ENCODE measurements at regions not wholly inside any gene's neighbourhood (a gene's known extent, or its start where the extent isn't known, plus 50 kb on each side); places are given as distances from the start of the nearest gene placed in this dataset.

DNA sequence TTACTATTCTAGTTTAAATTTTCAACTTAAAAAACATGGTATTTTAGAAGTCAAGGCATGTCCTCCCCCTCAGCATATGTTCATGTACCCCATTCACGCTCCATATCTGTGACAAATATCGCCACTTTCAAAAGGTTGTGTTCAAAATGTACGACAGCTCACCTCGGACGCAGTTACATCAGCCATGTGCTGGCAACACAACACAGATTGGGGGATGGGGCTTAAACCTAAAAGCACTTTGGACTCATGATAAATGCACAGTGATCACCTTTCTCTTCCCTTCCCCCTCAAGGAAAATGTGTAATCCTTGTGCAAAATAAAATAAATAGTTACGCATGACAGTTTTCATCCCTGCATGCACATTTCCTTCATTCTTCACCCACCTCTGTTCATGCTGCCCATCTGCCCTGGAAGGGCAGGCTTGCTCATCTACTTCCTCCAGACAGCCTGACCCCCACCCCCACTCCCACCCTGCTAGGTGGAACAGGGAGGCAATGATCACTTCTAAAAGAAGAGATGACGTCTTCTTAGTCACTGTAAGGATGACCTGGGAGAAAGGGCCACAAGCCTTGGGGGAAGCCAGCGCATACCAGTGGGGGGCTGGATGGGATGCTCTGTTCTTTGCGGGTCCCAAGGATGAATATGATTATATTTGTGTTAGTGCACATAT lies 271.4 kb upstream of the SEMA6D start:
- TF ChIP-seq POLR2AphosphoS5 (IDR thresholded peaks at IDR 0.05; ENCODE audit: low read depth, low read length) (no peak), SIN3A (IDR thresholded peaks at IDR 0.05; ENCODE audit: borderline replicate concordance, insufficient read depth, low read length) (no peak), TAF1 (IDR thresholded peaks at IDR 0.05; ENCODE audit: borderline replicate concordance, insufficient read depth, low read length) (no peak), FOXP2 (optimal IDR thresholded peaks at IDR 0.05; ENCODE audit: borderline replicate concordance, extremely low read depth, extremely low read length, insufficient read depth) (no peak)
- TF ChIP-seq, protein P1, sequence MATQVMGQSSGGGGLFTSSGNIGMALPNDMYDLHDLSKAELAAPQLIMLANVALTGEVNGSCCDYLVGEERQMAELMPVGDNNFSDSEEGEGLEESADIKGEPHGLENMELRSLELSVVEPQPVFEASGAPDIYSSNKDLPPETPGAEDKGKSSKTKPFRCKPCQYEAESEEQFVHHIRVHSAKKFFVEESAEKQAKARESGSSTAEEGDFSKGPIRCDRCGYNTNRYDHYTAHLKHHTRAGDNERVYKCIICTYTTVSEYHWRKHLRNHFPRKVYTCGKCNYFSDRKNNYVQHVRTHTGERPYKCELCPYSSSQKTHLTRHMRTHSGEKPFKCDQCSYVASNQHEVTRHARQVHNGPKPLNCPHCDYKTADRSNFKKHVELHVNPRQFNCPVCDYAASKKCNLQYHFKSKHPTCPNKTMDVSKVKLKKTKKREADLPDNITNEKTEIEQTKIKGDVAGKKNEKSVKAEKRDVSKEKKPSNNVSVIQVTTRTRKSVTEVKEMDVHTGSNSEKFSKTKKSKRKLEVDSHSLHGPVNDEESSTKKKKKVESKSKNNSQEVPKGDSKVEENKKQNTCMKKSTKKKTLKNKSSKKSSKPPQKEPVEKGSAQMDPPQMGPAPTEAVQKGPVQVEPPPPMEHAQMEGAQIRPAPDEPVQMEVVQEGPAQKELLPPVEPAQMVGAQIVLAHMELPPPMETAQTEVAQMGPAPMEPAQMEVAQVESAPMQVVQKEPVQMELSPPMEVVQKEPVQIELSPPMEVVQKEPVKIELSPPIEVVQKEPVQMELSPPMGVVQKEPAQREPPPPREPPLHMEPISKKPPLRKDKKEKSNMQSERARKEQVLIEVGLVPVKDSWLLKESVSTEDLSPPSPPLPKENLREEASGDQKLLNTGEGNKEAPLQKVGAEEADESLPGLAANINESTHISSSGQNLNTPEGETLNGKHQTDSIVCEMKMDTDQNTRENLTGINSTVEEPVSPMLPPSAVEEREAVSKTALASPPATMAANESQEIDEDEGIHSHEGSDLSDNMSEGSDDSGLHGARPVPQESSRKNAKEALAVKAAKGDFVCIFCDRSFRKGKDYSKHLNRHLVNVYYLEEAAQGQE (IDR thresholded peaks at IDR 0.05; ENCODE audit: insufficient read depth in 1 of 2, low read depth in 2 of 2, low read length in 2 of 2): no peak

DNA sequence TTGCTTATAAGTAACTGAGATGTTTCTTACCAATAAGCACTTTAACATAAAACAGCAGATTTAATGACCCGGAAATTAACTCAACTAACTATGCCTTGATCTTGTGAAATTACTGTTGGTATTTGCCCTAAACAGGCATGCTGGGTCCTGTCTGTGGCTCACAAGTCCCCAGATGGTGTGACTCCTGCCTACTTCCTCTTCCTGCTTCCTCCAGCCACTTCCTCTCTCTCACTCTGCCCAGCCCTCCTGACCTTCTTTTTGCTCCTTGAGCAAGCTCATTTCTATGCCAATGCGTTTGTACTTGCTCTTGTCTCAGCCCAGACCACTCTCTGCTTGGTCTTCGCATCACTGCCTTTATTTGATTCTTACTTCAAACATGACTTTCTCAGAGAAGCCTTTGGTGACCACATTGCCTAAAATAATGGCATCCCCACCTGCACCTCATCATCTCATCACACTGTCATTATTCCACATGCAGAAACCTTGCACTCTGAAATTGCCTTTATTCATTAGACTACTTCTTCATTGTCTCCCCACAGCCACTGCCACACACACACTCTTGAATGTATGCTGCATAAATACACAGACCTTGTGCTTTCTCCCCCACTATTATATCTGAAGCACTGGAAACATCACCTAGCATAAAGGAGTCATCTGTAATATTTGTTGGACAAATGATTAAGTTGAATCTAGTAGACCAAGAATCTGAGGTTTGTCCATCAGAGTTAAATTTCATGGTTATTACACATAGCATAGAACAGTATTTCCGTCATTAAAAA lies 256.3 kb upstream of the SEMA6D start:
- TF ChIP-seq, protein P1 (IDR thresholded peaks at IDR 0.05; ENCODE audit: insufficient read depth in 1 of 2, low read depth in 2 of 2, low read length in 2 of 2): no peak
- TF ChIP-seq POLR2AphosphoS5 (IDR thresholded peaks at IDR 0.05; ENCODE audit: low read depth, low read length) (no peak), TAF1 (IDR thresholded peaks at IDR 0.05; ENCODE audit: borderline replicate concordance, insufficient read depth, low read length) (no peak), SIN3A (IDR thresholded peaks at IDR 0.05; ENCODE audit: borderline replicate concordance, insufficient read depth, low read length) (no peak), FOXP2 (optimal IDR thresholded peaks at IDR 0.05; ENCODE audit: borderline replicate concordance, extremely low read depth, extremely low read length, insufficient read depth) (no peak)

DNA sequence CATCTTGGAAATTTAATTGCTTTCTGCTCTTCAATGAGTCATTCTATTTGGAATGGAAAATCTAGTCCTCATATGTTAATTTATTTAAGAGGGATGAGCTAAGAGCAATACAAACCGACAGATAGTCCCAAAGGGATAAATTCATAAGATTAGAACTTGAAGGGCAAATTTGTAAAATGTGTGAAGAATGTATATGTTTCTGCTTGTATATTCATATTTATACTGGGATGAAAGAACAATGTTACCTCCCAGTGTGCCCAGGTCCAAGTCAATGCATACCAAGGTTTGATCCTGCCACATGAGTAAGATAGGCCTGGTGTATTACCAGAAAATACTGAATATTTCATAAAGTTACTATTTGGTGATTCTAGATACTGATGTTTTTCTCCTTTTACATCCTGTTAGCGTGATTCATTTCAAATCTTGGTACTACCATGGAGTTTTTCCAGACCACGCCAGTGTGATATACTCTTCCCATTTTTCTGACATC lies 255.6 kb upstream of the SEMA6D start:
- no peak for TF ChIP-seq SIN3A (IDR thresholded peaks at IDR 0.05; ENCODE audit: borderline replicate concordance, insufficient read depth, low read length)
- no peak for TF ChIP-seq TAF1 (IDR thresholded peaks at IDR 0.05; ENCODE audit: borderline replicate concordance, insufficient read depth, low read length)
- TF ChIP-seq POLR2AphosphoS5 (IDR thresholded peaks at IDR 0.05; ENCODE audit: low read depth, low read length): no peak
- TF ChIP-seq, protein P1 (IDR thresholded peaks at IDR 0.05; ENCODE audit: insufficient read depth in 1 of 2, low read depth in 2 of 2, low read length in 2 of 2): no peak
- TF ChIP-seq FOXP2 (optimal IDR thresholded peaks at IDR 0.05; ENCODE audit: borderline replicate concordance, extremely low read depth, extremely low read length, insufficient read depth): no peak

DNA sequence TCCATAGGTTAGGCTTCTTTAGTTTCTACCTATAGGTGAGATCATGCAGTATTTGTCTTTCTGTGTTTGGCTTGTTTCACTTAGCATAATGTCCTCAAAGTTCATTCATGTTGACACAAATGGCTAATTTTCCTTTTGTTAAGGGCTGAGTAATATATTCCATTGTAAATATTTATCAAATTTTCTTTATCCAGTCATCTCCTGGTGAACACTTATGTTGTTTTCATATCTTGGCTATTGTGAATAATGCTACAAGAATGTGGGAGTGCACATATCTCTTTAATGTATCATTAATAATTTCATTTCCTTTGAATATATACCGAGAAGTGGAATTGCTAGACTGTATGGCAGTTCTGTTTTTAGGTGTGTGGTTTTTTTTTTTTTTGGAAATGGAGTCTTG lies 250.9 kb upstream of the SEMA6D start:
- TF ChIP-seq POLR2AphosphoS5 (IDR thresholded peaks at IDR 0.05; ENCODE audit: low read depth, low read length): no peak
- no peak for TF ChIP-seq FOXP2 (optimal IDR thresholded peaks at IDR 0.05; ENCODE audit: borderline replicate concordance, extremely low read depth, extremely low read length, insufficient read depth)
- no peak for TF ChIP-seq TAF1 (IDR thresholded peaks at IDR 0.05; ENCODE audit: borderline replicate concordance, insufficient read depth, low read length)
- TF ChIP-seq SIN3A (IDR thresholded peaks at IDR 0.05; ENCODE audit: borderline replicate concordance, insufficient read depth, low read length): no peak
- TF ChIP-seq, protein P1 (IDR thresholded peaks at IDR 0.05; ENCODE audit: insufficient read depth in 1 of 2, low read depth in 2 of 2, low read length in 2 of 2): no peak
